Thymus (tissue), 11 donors: ENCODE measurements at regions not wholly inside any gene's neighbourhood (a gene's known extent, or its start where the extent isn't known, plus 50 kb on each side); places are given as distances from the start of the nearest gene placed in this dataset.

Experiments
- DNase-seq, 9 donors: peaks; one replicate each; pipeline ENCODE4 v3.0.0-alpha.2; 2013; ENCODE audit warnings: low spot score in 9 of 9, low read depth in 6 of 9, missing footprints in 1 of 9
- H3K27ac ChIP-seq, 2 donors: one replicate each; pipeline ENCODE4 v1.5.1; 2013; ENCODE audit warnings: control low read depth in 1 of 2, low read depth in 1 of 2, low read length in 1 of 2, mild to moderate bottlenecking in 1 of 2, moderate library complexity in 1 of 2
- H3K27me3 ChIP-seq, 2 donors: one replicate each; pipeline ENCODE4 v1.5.1; 2013; ENCODE audit warnings: low read length in 1 of 2; ENCODE audit not compliant: control insufficient read depth in 2 of 2, insufficient read depth in 1 of 2
- H3K36me3 ChIP-seq, 2 donors: one replicate each; pipeline ENCODE4 v1.5.1; 2013; ENCODE audit warnings: low read length in 1 of 2, mild to moderate bottlenecking in 1 of 2, moderate library complexity in 1 of 2; ENCODE audit not compliant: control insufficient read depth in 2 of 2, insufficient read depth in 2 of 2
- H3K4me1 ChIP-seq, 2 donors: one replicate each; pipeline ENCODE4 v1.5.1; 2013; ENCODE audit warnings: low read length in 2 of 2; ENCODE audit not compliant: control insufficient read depth in 2 of 2, insufficient read depth in 2 of 2
- H3K4me3 ChIP-seq, 2 donors: one replicate each; pipeline ENCODE4 v1.5.1; 2013; ENCODE audit warnings: low read length in 2 of 2, control low read depth in 1 of 2, mild to moderate bottlenecking in 1 of 2
- H3K9me3 ChIP-seq, 2 donors: one replicate each; pipeline ENCODE4 v1.5.1; 2013; ENCODE audit warnings: low read length in 1 of 2, mild to moderate bottlenecking in 1 of 2; ENCODE audit not compliant: control insufficient read depth in 2 of 2, insufficient read depth in 1 of 2
- WGBS: extraction: QIAGEN DNeasy Blood & Tissue Kit; methylation state at CpG from one replicate; pipeline ENCODE4 v1.1.7; 2013; 5-methylcytosine and 5-hydroxymethylcytosine counted together
- donor health status: healthy.

DNA sequence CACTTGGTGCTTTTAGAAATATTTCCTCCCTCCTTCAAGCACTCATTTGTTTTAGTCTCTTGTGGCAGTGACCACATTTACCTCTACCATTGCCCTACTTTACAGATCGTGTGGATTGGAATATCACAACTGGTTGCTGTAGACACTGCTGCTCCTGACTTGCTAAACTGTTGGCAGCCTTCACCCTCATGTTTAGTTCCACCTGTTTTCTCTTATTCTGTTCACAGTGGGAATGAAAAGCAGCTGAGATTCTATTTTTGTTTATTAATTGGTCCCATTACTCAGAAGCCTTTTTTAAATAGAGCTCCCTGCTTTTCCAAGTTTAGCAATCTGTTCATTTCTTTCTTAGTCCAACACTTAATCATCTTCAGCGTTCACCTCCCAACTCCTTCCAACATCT is 308.9 kb downstream of the RWDD3 start:
- no peaks in the 10 kb centered on the region for H3K36me3 ChIP-seq
- H3K27me3 ChIP-seq = no peaks in the 10 kb centered on the region
- no peaks in the 10 kb centered on the region for H3K9me3 ChIP-seq
- 92% methylated on average over 2 of the region's 2 CpGs for WGBS
- H3K4me1 ChIP-seq = no peaks in the 10 kb centered on the region
- no peak for DNase-seq
- H3K4me3 ChIP-seq = no peak overlapping the region
- H3K27ac ChIP-seq = no peak overlapping the region

DNA sequence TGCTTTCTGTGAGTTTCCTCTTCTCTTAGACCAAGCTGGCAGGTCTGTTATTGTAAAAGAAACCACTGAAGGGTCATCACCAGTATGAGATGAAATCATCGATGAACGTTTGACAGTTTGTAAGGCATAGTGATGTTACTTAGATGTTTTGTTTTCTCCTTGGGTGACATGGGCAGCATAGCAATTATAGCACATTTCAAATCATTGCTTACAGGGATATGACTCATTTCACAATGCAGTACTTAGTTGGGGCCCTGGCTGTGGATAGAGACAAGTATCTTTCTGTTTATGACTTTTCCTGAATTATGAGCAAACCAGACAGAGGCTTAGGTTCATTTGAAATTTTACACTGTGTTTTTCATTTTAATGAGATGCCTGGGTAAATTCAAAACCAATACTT is 313.0 kb downstream of the RWDD3 start:
- H3K36me3 ChIP-seq = no peaks in the 10 kb centered on the region
- no peaks in the 10 kb centered on the region for H3K4me1 ChIP-seq
- peaks cover 0 to 1% of the 10 kb centered on the region in 2 donors for H3K9me3 ChIP-seq
- no peak for DNase-seq
- no peaks in the 10 kb centered on the region for H3K27me3 ChIP-seq
- H3K27ac ChIP-seq = no peak overlapping the region
- no peak overlapping the region for H3K4me3 ChIP-seq
- WGBS = 92% methylated on average over 2 of the region's 2 CpGs

DNA sequence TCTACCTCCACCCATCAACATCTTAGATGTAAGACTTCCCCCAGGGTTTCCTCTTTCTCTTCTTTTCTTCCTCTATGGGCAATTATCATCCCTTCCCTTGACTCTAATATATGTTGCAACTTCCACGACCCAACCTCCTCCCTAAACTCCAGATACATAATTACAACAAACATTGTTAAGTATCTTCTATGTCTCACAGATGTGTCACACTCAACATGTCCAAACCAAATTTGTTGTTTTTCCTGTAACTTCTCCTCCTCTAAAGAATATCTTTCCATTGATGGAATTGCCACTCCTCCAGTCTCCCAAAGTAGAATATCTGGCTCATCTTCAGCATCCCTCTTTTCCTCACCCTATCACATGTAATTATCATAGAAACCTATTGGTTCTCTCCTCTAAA is 314.2 kb downstream of the RWDD3 start:
- H3K4me1 ChIP-seq = no peaks in the 10 kb centered on the region
- 66% methylated on average over 1 of the region's 1 CpG for WGBS
- H3K9me3 ChIP-seq = peaks cover 0 to 1% of the 10 kb centered on the region in 2 donors
- H3K27me3 ChIP-seq = no peaks in the 10 kb centered on the region
- H3K27ac ChIP-seq = no peak overlapping the region
- no peaks in the 10 kb centered on the region for H3K36me3 ChIP-seq
- DNase-seq = no peak
- no peak overlapping the region for H3K4me3 ChIP-seq

DNA sequence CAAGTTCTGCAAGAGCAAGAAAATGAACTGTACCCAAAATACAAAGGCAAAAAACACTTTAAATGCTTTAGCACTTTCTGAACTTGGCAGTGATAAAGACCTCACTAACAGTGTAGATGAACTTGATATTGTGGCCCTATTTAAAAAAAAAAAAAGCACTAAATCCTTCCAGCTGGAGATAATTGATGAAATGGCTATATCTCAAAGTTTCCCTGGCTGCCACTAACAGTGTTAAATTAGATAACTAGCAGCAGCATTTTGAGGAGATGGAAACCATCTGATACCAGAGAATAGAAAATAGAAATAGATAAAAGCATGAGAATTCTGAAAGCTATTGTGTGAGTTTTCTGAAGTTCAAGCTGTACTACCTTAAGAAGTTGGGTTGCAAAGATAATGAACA is 317.2 kb downstream of the RWDD3 start:
- no peaks in the 10 kb centered on the region for H3K36me3 ChIP-seq
- DNase-seq = no peak
- H3K4me1 ChIP-seq = no peaks in the 10 kb centered on the region
- H3K27ac ChIP-seq = no peak overlapping the region
- H3K9me3 ChIP-seq = peaks cover 1% of the 10 kb centered on the region in 2 donors
- no peak overlapping the region for H3K4me3 ChIP-seq
- H3K27me3 ChIP-seq = no peaks in the 10 kb centered on the region

DNA sequence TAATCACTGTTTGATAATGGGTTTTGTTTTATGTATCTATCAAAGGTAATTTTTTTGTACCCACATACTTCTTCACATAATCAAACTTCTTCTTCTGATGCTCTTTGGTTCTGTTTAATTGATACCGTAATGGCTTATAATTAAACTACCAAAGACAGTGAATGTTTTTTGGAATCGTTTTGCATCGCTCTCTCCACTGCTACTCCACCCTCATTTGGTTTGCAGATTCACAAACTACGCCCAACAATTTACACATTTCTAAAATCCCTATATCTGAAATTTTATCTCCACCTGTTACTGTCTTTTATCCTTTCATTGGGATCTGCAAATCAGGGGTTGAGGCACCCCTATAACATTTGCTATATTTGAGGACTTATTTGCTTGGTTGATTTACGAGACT is 319.6 kb downstream of the RWDD3 start:
- Histone ChIP-seq H3K27ac (no peak overlapping the region), H3K9me3 (peaks cover 1 to 4% of the 10 kb centered on the region in 2 donors), H3K4me3 (no peak overlapping the region), H3K36me3 (no peaks in the 10 kb centered on the region), H3K27me3 (no peaks in the 10 kb centered on the region), H3K4me1 (no peaks in the 10 kb centered on the region)
- 94% methylated on average over 5 of the region's 5 CpGs for WGBS
- no peak for DNase-seq

DNA sequence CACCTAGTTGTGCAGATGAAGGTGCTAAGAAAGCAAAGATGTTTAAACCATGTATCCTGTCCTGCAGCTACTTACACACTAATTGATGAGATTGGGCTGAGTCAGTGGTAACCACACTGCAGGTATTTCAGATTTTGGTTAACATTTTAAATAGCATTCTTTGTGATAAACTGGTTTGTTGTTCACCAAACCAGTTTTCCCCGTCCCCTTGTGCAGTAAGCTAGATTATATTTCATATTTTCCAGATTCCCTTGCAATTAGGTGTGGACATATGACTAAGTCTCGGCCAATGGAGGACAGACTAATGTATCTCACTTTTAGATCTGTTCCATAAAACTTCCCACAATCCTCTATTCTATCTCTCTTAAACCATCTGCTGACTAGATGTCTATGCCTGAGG is 320.4 kb downstream of the RWDD3 start:
- WGBS = 86% methylated on average over 2 of the region's 2 CpGs
- H3K36me3 ChIP-seq = no peaks in the 10 kb centered on the region
- no peak for DNase-seq

DNA sequence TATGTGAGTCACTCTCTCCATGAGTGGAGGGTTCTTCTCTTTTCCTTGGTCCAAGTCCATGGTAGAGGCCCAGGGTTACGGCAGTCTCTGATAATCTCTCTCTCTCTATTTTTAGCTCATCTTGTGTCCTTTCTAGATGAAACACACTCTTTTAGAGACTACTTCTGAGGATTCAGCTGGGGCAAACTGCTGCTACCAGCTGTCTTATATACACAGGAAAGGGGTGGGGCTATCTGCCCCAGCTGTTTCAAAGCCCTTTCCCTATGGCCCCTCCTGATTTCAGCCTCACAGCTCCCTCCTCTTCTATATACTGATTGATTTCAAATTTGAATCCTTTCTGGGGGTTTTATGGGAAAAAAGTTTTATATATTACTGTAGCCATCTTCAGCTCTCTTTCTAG is 324.8 kb downstream of the RWDD3 start:
- no peak for DNase-seq
- no peak overlapping the region for H3K4me3 ChIP-seq
- H3K27ac ChIP-seq = no peak overlapping the region
- H3K27me3 ChIP-seq = no peaks in the 10 kb centered on the region
- 93% methylated on average over 1 of the region's 1 CpG for WGBS
- H3K4me1 ChIP-seq = no peaks in the 10 kb centered on the region
- peaks cover 0 to 10% of the 10 kb centered on the region in 2 donors for H3K9me3 ChIP-seq
- no peaks in the 10 kb centered on the region for H3K36me3 ChIP-seq

More for the DNA sequence above, 320.4 kb downstream of the RWDD3 start:
- Histone ChIP-seq H3K4me1 (no peaks in the 10 kb centered on the region), H3K27ac (no peak overlapping the region), H3K4me3 (no peak overlapping the region), H3K9me3 (peaks cover 1 to 9% of the 10 kb centered on the region in 2 donors), H3K27me3 (no peaks in the 10 kb centered on the region)

DNA sequence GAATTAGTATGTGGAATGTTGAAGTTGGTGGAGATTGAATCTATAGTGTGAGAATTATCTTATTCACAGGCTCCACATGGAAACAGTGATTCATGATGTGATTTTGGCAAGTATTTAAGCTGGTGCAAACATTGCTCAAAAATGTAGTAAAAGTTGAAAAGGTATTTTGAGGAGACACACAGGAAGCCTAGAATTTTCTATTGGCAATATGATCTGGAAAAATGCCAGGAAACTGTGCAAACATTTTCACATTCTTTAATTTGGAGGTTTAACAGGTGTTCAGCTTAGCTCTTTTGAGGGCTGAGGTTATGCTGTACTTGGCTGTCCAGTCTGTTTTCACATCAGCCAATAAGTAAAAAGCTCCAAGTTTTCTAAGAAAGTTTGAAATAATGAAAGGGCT is 327.3 kb downstream of the RWDD3 start:
- no peak overlapping the region for H3K4me3 ChIP-seq
- no peaks in the 10 kb centered on the region for H3K4me1 ChIP-seq
- peaks cover 0 to 8% of the 10 kb centered on the region in 2 donors for H3K9me3 ChIP-seq
- DNase-seq = no peak
- H3K27ac ChIP-seq = no peak overlapping the region
- H3K36me3 ChIP-seq = no peaks in the 10 kb centered on the region
- H3K27me3 ChIP-seq = no peaks in the 10 kb centered on the region

DNA sequence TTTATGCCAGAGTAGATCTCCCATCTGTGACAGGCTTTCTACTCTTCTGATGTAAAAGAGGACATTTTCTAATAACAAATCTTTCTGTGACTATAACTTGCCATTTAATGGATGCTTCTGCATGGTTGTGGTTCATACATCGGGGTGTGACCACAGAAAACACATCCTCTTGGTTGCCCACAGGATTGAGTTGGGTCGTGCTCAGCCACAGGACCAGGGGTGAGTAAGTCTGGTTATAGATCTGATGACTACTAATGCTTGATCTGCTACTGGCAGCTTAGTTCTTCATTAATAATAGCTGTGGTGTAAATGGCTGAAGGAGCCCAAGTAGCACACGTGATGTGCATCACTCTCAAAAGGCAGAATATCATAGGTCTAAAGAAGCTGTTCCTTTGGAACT is 328.2 kb downstream of the RWDD3 start:
- no peak for DNase-seq
- Histone ChIP-seq H3K9me3 (peaks cover 0 to 7% of the 10 kb centered on the region in 2 donors), H3K4me3 (no peak overlapping the region), H3K36me3 (no peaks in the 10 kb centered on the region), H3K4me1 (no peaks in the 10 kb centered on the region), H3K27ac (no peak overlapping the region), H3K27me3 (no peaks in the 10 kb centered on the region)
- 77% methylated on average over 3 of the region's 3 CpGs for whole genome bisulfite sequencing

DNA sequence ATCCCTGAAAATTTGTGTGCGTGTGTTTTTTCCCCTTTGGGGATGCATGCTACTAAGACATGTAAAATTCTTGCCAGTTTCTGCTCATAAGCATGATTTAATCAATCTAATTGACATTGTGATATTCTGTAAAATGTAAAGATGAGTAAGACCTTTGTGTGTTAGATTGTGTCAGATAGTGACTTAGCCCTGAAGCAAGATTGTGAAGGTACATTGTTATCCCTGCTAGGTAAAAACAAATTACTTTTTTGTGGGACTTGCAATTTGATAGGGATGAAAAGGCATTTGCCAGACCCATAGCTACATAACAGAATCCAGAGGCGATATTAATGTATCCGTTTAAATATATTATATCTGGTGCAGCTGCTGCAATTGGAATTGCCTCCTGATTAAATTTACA is 338.0 kb downstream of the RWDD3 start:
- WGBS = 95% methylated on average over 3 of the region's 3 CpGs

More for the DNA sequence above, 338.0 kb downstream of the RWDD3 start:
- Histone ChIP-seq H3K4me3 (no peak overlapping the region), H3K36me3 (no peaks in the 10 kb centered on the region), H3K4me1 (no peaks in the 10 kb centered on the region), H3K27me3 (no peaks in the 10 kb centered on the region), H3K9me3 (no peaks in the 10 kb centered on the region), H3K27ac (no peak overlapping the region)
- no peak for DNase-seq
